Parathyroid adenoma (tissue), 2 donors: ENCODE measurements at regions not wholly inside any gene's neighbourhood (a gene's known extent, or its start where the extent isn't known, plus 50 kb on each side); places are given as distances from the start of the nearest gene placed in this dataset.
A peak's percentile ranks its signal among the peaks of the same experiment; 100 is the strongest.

Experiments used
- H2AFZ ChIP-seq: fragments of 300-600 bp; sonication (generic); one replicate; pipeline ENCODE4 v1.7.0; 2017; ENCODE audit warnings: antibody characterized with exemption, mild to moderate bottlenecking
- H3K27ac ChIP-seq: fragments of 300-600 bp; sonication (generic); one replicate; pipeline ENCODE4 v1.7.0; 2017
- H3K27me3 ChIP-seq: fragments of 300-600 bp; sonication (generic); one replicate; pipeline ENCODE4 v1.7.0; 2017; ENCODE audit warnings: low read length; ENCODE audit not compliant: control insufficient read depth, insufficient read depth
- H3K36me3 ChIP-seq: fragments of 300-600 bp; sonication (generic); one replicate; pipeline ENCODE4 v1.7.0; 2017; ENCODE audit warnings: low read length; ENCODE audit not compliant: control insufficient read depth, insufficient read depth
- H3K4me1 ChIP-seq: fragments of 300-600 bp; sonication (generic); one replicate; pipeline ENCODE4 v1.7.0; 2017; ENCODE audit warnings: control low read depth
- H3K4me2 ChIP-seq: fragments of 300-600 bp; sonication (generic); one replicate; pipeline ENCODE4 v1.7.0; 2017; ENCODE audit warnings: low read length
- H3K4me3 ChIP-seq: fragments of 300-600 bp; sonication (generic); one replicate; pipeline ENCODE4 v1.7.0; 2017; ENCODE audit warnings: low read depth, low read length
- H3K79me2 ChIP-seq: fragments of 300-600 bp; sonication (generic); one replicate; pipeline ENCODE4 v1.7.0; 2017; ENCODE audit warnings: control low read depth
- H3K9ac ChIP-seq: fragments of 300-600 bp; sonication (generic); one replicate; pipeline ENCODE4 v1.7.0; 2017; ENCODE audit warnings: mild to moderate bottlenecking
- H3K9me3 ChIP-seq: fragments of 300-600 bp; sonication (generic); one replicate; pipeline ENCODE4 v1.7.0; 2017; ENCODE audit warnings: low read length; ENCODE audit not compliant: control insufficient read depth
- TF ChIP-seq, protein P1 (sequence below): fragments of 300-600 bp; sonication (generic); IDR thresholded peaks from one replicate; pipeline ENCODE4 v1.7.0; 2017; ENCODE audit warnings: antibody characterized with exemption, mild to moderate bottlenecking
- donor health status: primary hyperparathyroidism.

DNA sequence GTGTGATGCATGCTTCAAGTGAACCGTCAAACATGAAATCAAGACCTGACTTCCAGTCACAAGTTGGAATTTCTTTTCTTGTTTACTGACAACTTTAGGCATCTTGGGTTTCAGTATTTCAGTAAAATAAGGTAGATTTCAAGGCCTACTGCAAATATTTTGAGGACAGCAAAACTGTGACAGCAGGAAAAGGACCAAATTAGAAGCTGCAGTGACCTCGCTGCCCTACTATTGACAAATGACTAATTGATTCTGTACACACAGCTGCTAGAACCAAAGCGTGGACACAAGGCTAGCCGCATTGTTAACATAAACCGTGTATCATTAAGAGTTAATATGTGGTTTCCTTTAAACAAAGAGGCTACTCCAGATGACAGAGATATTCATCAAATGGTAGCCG lies 105.7 kb upstream of the SEC61G start:
- H3K9me3 ChIP-seq: no peaks in the 10 kb centered on the region
- no peaks in the 10 kb centered on the region for H3K79me2 ChIP-seq
- H3K4me3 ChIP-seq: no peak overlapping the region
- H3K27ac ChIP-seq: no peak overlapping the region
- no peaks in the 10 kb centered on the region for H3K4me1 ChIP-seq
- no peak overlapping the region for H3K4me2 ChIP-seq
- no peak overlapping the region for H3K9ac ChIP-seq
- TF ChIP-seq, protein P1, sequence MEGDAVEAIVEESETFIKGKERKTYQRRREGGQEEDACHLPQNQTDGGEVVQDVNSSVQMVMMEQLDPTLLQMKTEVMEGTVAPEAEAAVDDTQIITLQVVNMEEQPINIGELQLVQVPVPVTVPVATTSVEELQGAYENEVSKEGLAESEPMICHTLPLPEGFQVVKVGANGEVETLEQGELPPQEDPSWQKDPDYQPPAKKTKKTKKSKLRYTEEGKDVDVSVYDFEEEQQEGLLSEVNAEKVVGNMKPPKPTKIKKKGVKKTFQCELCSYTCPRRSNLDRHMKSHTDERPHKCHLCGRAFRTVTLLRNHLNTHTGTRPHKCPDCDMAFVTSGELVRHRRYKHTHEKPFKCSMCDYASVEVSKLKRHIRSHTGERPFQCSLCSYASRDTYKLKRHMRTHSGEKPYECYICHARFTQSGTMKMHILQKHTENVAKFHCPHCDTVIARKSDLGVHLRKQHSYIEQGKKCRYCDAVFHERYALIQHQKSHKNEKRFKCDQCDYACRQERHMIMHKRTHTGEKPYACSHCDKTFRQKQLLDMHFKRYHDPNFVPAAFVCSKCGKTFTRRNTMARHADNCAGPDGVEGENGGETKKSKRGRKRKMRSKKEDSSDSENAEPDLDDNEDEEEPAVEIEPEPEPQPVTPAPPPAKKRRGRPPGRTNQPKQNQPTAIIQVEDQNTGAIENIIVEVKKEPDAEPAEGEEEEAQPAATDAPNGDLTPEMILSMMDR: no peak
- H2AFZ ChIP-seq: no peak overlapping the region
- no peaks in the 10 kb centered on the region for H3K27me3 ChIP-seq
- H3K36me3 ChIP-seq: no peaks in the 10 kb centered on the region

DNA sequence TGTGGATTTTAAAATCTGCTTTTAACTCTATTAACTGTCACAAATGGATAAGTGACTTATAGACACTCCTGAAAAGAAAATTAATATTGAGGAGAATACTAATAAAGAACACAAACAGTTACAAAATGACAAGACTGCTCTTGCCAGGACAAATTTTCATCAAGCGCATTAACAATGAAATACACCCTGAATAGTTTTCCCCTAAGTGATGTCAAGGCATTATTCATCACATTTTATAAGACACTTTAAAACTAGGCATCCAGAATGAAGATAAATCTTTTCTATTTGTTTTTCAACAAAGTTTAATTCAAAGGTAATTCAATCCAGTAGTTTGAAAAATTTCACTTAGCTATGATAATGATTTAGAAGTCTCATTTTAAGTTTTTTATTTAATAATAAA lies 110.5 kb upstream of the SEC61G start:
- Histone ChIP-seq H3K9me3 (no peaks in the 10 kb centered on the region), H3K27me3 (no peaks in the 10 kb centered on the region), H3K4me3 (no peak overlapping the region), H3K4me2 (no peak overlapping the region), H3K9ac (no peak overlapping the region), H3K4me1 (no peaks in the 10 kb centered on the region), H2AFZ (no peak overlapping the region), H3K79me2 (no peaks in the 10 kb centered on the region), H3K27ac (no peak overlapping the region), H3K36me3 (no peaks in the 10 kb centered on the region)
- TF ChIP-seq, protein P1: no peak

DNA sequence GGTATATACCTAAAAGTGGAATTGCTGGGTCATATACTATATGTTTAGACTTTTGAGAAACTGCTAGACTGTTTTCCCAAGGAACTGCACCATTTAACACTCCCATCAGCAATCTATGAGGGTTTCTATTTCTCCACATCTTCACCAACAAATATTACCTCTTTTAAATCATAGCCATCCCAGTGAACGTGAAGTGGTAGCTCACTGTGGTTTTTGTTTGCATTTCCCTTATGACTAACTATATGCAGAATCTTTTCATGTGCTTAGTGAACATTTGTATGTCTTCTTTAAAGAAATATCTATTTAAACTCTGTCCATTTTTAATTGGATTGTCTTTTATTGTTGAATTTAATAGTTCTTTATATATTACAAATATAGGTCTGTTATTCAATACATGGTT lies 115.8 kb upstream of the SEC61G start:
- Histone ChIP-seq H3K36me3 (no peaks in the 10 kb centered on the region), H3K4me3 (no peak overlapping the region), H3K9ac (no peak overlapping the region), H2AFZ (no peak overlapping the region), H3K9me3 (no peaks in the 10 kb centered on the region), H3K27me3 (no peaks in the 10 kb centered on the region), H3K4me2 (no peak overlapping the region), H3K4me1 (peaks cover 10% of the 10 kb centered on the region), H3K27ac (no peak overlapping the region), H3K79me2 (no peaks in the 10 kb centered on the region)
- TF ChIP-seq, protein P1: no peak

DNA sequence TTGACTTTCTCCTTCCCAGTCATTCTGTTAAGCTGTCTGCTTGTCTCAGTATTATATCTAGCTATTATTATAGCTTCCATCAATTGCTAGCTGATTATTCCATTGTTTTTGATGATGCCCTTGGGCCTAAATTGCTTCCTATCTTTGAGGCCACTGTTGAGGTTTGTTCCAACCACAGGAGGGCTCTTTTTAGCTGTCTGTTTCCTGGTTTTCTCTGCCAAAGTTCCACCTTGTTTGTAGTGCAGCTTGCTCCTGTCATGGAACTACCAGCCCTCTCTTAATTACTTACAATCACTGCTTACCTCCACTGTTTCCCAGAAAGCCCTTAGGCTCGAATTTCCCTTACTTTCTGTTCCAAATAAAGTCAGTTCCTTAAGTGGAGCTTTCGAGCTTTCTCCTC lies 118.7 kb upstream of the SEC61G start:
- no peaks in the 10 kb centered on the region for H3K79me2 ChIP-seq
- peaks cover 10% of the 10 kb centered on the region for H3K4me1 ChIP-seq
- H3K27ac ChIP-seq: peak overlapping the region; percentile 45
- H3K27me3 ChIP-seq: no peaks in the 10 kb centered on the region
- H3K4me2 ChIP-seq: no peak overlapping the region
- H3K9me3 ChIP-seq: no peaks in the 10 kb centered on the region
- TF ChIP-seq, protein P1: peak; percentile 11
- H3K9ac ChIP-seq: no peak overlapping the region
- H3K4me3 ChIP-seq: no peak overlapping the region
- no peaks in the 10 kb centered on the region for H3K36me3 ChIP-seq
- peak overlapping the region; percentile 78 for H2AFZ ChIP-seq

DNA sequence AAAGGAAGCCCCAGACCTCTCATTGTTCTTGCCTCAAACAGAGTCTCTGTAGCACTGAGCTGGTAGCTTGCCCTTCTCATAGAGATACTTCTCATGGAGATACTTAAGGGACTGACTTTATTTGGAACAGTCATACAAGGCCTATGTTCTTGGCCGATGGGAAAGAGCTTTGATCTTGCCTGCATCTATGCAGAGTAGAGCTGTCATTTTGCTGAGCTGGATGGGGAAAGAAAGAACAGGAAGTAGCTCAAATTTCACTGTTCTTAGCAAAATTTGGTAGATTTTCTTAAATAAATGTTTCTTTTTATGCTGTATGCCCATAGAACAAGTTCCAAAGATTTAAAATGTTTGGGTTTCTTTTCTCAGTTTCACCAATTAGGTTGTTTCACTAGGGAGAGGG lies 119.3 kb upstream of the SEC61G start:
- peak overlapping the region; percentile 78 for H2AFZ ChIP-seq
- H3K4me3 ChIP-seq: no peak overlapping the region
- no peaks in the 10 kb centered on the region for H3K9me3 ChIP-seq
- TF ChIP-seq, protein P1: no peak
- H3K9ac ChIP-seq: no peak overlapping the region
- H3K4me1 ChIP-seq: peaks cover 10% of the 10 kb centered on the region
- H3K27me3 ChIP-seq: no peaks in the 10 kb centered on the region
- H3K27ac ChIP-seq: peak overlapping the region; percentile 45
- no peaks in the 10 kb centered on the region for H3K79me2 ChIP-seq
- H3K4me2 ChIP-seq: no peak overlapping the region
- no peaks in the 10 kb centered on the region for H3K36me3 ChIP-seq
